ENCODE measurements at regions not wholly inside any gene's neighbourhood (a gene's known extent, or its start where the extent isn't known, plus 50 kb on each side); places are given as distances from the start of the nearest gene placed in this dataset.

DNA sequence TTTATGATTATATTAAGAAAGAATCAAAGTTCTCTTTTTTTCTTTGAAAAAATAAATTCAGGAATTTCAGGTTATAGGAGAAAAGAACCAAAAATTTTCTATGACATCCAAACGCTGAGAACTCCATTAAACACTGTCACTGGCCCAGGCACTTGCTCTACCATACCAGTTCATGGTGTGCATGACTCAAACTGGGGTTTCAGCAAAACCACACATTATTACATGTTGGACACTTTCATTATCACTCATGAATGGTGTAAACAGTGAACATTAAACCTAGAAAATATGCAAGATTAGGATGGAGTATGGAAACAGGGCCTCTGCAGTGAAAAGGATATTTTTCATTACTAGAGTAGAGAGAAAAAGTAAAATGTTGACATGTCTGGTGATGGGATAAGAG, 369.9 kb upstream of the FAM174A start:
- no peaks in the 10 kb centered on the region for H3K27me3 ChIP-seq (replicated peaks in 1 of 4; ENCODE audit: control insufficient read depth in 3 of 4, extremely low read depth in 1 of 4, insufficient read depth in 3 of 4, low read length in 3 of 4)
- no peak for DNase-seq (ENCODE audit: low read depth in 1 of 2, low spot score in 2 of 2)
- no peak overlapping the region for H3K9ac ChIP-seq (replicated peaks in 1 of 4; ENCODE audit: extremely low read depth in 1 of 4, low read depth in 3 of 4, low read length in 3 of 4)
- no peaks in the 10 kb centered on the region for H3K79me2 ChIP-seq (ENCODE audit: control insufficient read depth in 1 of 2, insufficient read depth in 2 of 2, low read length in 2 of 2)
- no peaks in the 10 kb centered on the region for H3K79me1 ChIP-seq (ENCODE audit: low read depth, low read length)
- H3K27ac ChIP-seq (ENCODE audit: low read depth, low read length): no peak overlapping the region
- no peak overlapping the region for H3K56ac ChIP-seq (replicated peaks; ENCODE audit: insufficient read length, low read depth, low read length)
- WGBS, 2 experiments (ENCODE audit: extremely low coverage in 1 of 2, insufficient coverage in 1 of 2, insufficient read length in 1 of 2, insufficient replicate concordance in 2 of 2, low coverage in 1 of 2, low lambda C conversion rate in 2 of 2, missing lambda C conversion rate in 1 of 2): 100% methylated on average over 1 of the region's 1 CpG; no CpG with 5 or more reads in 1 of the 2 experiments
- no peak overlapping the region for H3K4me3 ChIP-seq (ENCODE audit: extremely low read depth in 1 of 4, insufficient read depth in 2 of 4, low read depth in 3 of 4, low read length in 4 of 4)
- no peaks in the 10 kb centered on the region for H3K4me1 ChIP-seq (replicated peaks in 1 of 4; ENCODE audit: control insufficient read depth in 3 of 4, insufficient read depth in 4 of 4, low read length in 3 of 4)
- H4K20me1 ChIP-seq (replicated peaks in 1 of 2; ENCODE audit: control insufficient read depth in 1 of 2, insufficient read depth in 2 of 2, low read length in 2 of 2): no peaks in the 10 kb centered on the region
- H3K23me2 ChIP-seq (ENCODE audit: low read depth, low read length): no peaks in the 10 kb centered on the region
- H2BK120ac ChIP-seq (replicated peaks; ENCODE audit: low read depth, low read length): no peak overlapping the region
- H2AK5ac ChIP-seq (ENCODE audit: low read depth, low read length): no peak overlapping the region
- H4K91ac ChIP-seq (replicated peaks; ENCODE audit: insufficient read length, low read length): no peak overlapping the region
- no peak overlapping the region for H4K8ac ChIP-seq (ENCODE audit: extremely low read depth, insufficient read depth, low read length)
- H3K14ac ChIP-seq (ENCODE audit: insufficient read length): no peak overlapping the region
- ChIA-PET POLR2A (ENCODE audit: partially characterized antibody) (no interaction called here), CTCF (ENCODE audit: partially characterized antibody) (interaction anchor here (0.6 kb wide), 1 partner anchor 1409 kb away, joined by 4 read pairs; no protein-coding TSS in a partner anchor)
- H3K23ac ChIP-seq (ENCODE audit: insufficient read length): no peak overlapping the region
- H3K9me3 ChIP-seq (ENCODE audit: insufficient read depth in 2 of 2, low read depth in 1 of 2, low read length in 1 of 2): peaks cover 13 to 16% of the 10 kb centered on the region in 2 experiments; a peak in 3 of 4 replicates
- no peak for FAIRE-seq
- no peak overlapping the region for H2AFZ ChIP-seq (ENCODE audit: low read length)
- H3K36me3 ChIP-seq (ENCODE audit: control insufficient read depth in 2 of 4, insufficient read depth in 4 of 4, low read length in 3 of 4): no peaks in the 10 kb centered on the region; a peak in 1 of 8 replicates
- H3K4ac ChIP-seq (replicated peaks; ENCODE audit: insufficient read length, low read depth, low read length): no peak overlapping the region
- no peak overlapping the region for H3K4me2 ChIP-seq (ENCODE audit: insufficient read depth in 1 of 2, low read depth in 2 of 2, low read length in 2 of 2)
- no peak overlapping the region for H2BK12ac ChIP-seq (ENCODE audit: low read depth, low read length)
- H2BK20ac ChIP-seq (ENCODE audit: low read length): no peak overlapping the region
- no peak overlapping the region for H2BK15ac ChIP-seq (ENCODE audit: low read length)
- H4K5ac ChIP-seq (ENCODE audit: insufficient read length, low read depth, low read length): no peak overlapping the region
- no peak overlapping the region for H3K18ac ChIP-seq (ENCODE audit: extremely low read depth, low read length)
- H2BK5ac ChIP-seq (ENCODE audit: low read depth, low read length): no peak overlapping the region
- TF ChIP-seq YY1 (IDR thresholded peaks at IDR 0.05; ENCODE audit: low read depth, low read length) (no peak), SUZ12 (IDR thresholded peaks at IDR 0.05; ENCODE audit: low read length) (no peak), SIN3A (conservative IDR thresholded peaks at IDR 0.05 in 1 of 2, IDR thresholded peaks at IDR 0.05 in 1 of 2; ENCODE audit: low read depth in 1 of 2, low read length in 2 of 2) (no peak), CHD1 (IDR thresholded peaks at IDR 0.05; ENCODE audit: low read depth, low read length) (no peak), PHF8 (conservative IDR thresholded peaks at IDR 0.05; ENCODE audit: low read depth, low read length) (no peak), CEBPB (IDR thresholded peaks at IDR 0.05; ENCODE audit: low read depth, low read length) (no peak), BACH1 (IDR thresholded peaks at IDR 0.05; ENCODE audit: low read length) (no peak), GABPA (IDR thresholded peaks at IDR 0.05; ENCODE audit: borderline replicate concordance, insufficient read depth, low read length) (no peak), POLR2AphosphoS5 (IDR thresholded peaks at IDR 0.05; ENCODE audit: low read depth, low read length) (no peak), ZNF274 (IDR thresholded peaks at IDR 0.05; ENCODE audit: borderline replicate concordance, extremely low read depth, low read length) (no peak), MAX (IDR thresholded peaks at IDR 0.05) (no peak), SP4 (IDR thresholded peaks at IDR 0.05; ENCODE audit: low read length) (no peak), CBX8 (IDR thresholded peaks at IDR 0.05; ENCODE audit: borderline replicate concordance, low read depth, low read length) (no peak), FOSL1 (IDR thresholded peaks at IDR 0.05; ENCODE audit: insufficient read depth, low read depth, low read length) (no peak)

All from H1 (cell line).